PC-3 (cell line): ENCODE measurements at regions not wholly inside any gene's neighbourhood (a gene's known extent, or its start where the extent isn't known, plus 50 kb on each side); places are given as distances from the start of the nearest gene placed in this dataset.

Source experiments
- CTCF ChIP-seq: fragments of 300-600 bp; sonication (generic); conservative IDR thresholded peaks from 2 replicates; pipeline ENCODE4 v1.5.1; 2017; ENCODE audit warnings: antibody characterized with exemption, low read depth, mild to moderate bottlenecking, low read length
- EZH2 ChIP-seq: fragments of 300-600 bp; sonication (generic); IDR thresholded peaks from one replicate; pipeline ENCODE4 v1.6.1; 2017; ENCODE audit warnings: antibody characterized with exemption, mild to moderate bottlenecking, low read length; ENCODE audit not compliant: unreplicated experiment

DNA sequence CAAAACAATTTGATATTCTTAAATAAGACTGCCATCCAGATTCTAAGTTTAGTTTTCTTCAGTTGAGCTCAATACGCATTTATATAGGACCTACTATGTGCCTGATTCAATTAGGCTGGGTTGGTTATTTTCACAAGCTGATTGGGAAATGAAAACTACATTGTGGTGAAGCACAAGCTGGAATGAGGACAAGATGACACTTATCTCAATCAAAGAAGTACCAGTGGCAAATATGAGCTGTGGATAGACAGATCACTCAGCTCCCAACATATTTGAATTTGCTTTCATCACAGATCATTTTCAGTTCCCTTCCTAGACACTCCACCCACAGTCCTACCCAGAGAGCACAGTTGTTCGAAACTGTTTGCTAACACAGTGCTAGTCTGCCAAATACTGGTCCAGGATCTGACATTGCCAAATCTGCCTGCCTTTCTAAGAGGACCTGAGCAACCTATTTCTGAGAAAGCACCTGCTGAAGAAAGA, 74.7 kb downstream of the LLPH start:
- TF ChIP-seq CTCF (no peak), EZH2 (no peak)
